ENCODE measurements at regions not wholly inside any gene's neighbourhood (a gene's known extent, or its start where the extent isn't known, plus 50 kb on each side); places are given as distances from the start of the nearest gene placed in this dataset.
A peak's percentile ranks its signal among the peaks of the same experiment; 100 is the strongest.

GRCh38 chr12:71000255-71000654, 79.7 kb upstream of the PTPRR start:
- H3K27me3 ChIP-seq (ENCODE audit: insufficient read depth), result no peaks in the 10 kb centered on the region
- no peaks in the 10 kb centered on the region for H3K4me1 ChIP-seq (ENCODE audit: insufficient read depth)
- ATAC-seq (no peak), DNase-seq (ENCODE audit: low spot score) (no peak)
- H3F3A ChIP-seq (replicated peaks; ENCODE audit: low read depth), result no peaks in the 10 kb centered on the region
- H3K36me3 Mint-ChIP-seq (ENCODE audit: low read depth), result no peaks in the 10 kb centered on the region
- H3K4me3 ChIP-seq, result no peak overlapping the region
- no peak overlapping the region for H3K27ac ChIP-seq (ENCODE audit: low read depth)
- no peaks in the 10 kb centered on the region for H4K20me1 ChIP-seq (replicated peaks; ENCODE audit: insufficient read depth)
- peaks cover 4% of the 10 kb centered on the region; the same call in 1 of the 2 replicates for H3K9me2 ChIP-seq (ENCODE audit: insufficient read depth)
- no peak overlapping the region for H3K4me3 Mint-ChIP-seq
- TF ChIP-seq REST (IDR thresholded peaks at IDR 0.05; ENCODE audit: unreplicated experiment) (no peak), ZNF114 (CRISPR knock-in tag; IDR thresholded peaks at IDR 0.05) (no peak), POLR2AphosphoS5 (IDR thresholded peaks at IDR 0.05; ENCODE audit: low read depth) (no peak), NANOG (IDR thresholded peaks at IDR 0.05; ENCODE audit: borderline replicate concordance) (no peak), EZH2phosphoT487 (IDR thresholded peaks at IDR 0.05; ENCODE audit: unreplicated experiment) (no peak), EZH2 (IDR thresholded peaks at IDR 0.05; ENCODE audit: low read depth, unreplicated experiment) (no peak), CREB1 (CRISPR knock-in tag; IDR thresholded peaks at IDR 0.05; ENCODE audit: low read depth) (no peak), STAT1 (IDR thresholded peaks at IDR 0.05; ENCODE audit: unreplicated experiment) (no peak), JUNB (IDR thresholded peaks at IDR 0.05; ENCODE audit: unreplicated experiment) (no peak)
- TF ChIP-seq, protein P1, sequence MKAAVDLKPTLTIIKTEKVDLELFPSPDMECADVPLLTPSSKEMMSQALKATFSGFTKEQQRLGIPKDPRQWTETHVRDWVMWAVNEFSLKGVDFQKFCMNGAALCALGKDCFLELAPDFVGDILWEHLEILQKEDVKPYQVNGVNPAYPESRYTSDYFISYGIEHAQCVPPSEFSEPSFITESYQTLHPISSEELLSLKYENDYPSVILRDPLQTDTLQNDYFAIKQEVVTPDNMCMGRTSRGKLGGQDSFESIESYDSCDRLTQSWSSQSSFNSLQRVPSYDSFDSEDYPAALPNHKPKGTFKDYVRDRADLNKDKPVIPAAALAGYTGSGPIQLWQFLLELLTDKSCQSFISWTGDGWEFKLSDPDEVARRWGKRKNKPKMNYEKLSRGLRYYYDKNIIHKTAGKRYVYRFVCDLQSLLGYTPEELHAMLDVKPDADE (IDR thresholded peaks at IDR 0.05), result no peak
- TF ChIP-seq, protein P2, sequence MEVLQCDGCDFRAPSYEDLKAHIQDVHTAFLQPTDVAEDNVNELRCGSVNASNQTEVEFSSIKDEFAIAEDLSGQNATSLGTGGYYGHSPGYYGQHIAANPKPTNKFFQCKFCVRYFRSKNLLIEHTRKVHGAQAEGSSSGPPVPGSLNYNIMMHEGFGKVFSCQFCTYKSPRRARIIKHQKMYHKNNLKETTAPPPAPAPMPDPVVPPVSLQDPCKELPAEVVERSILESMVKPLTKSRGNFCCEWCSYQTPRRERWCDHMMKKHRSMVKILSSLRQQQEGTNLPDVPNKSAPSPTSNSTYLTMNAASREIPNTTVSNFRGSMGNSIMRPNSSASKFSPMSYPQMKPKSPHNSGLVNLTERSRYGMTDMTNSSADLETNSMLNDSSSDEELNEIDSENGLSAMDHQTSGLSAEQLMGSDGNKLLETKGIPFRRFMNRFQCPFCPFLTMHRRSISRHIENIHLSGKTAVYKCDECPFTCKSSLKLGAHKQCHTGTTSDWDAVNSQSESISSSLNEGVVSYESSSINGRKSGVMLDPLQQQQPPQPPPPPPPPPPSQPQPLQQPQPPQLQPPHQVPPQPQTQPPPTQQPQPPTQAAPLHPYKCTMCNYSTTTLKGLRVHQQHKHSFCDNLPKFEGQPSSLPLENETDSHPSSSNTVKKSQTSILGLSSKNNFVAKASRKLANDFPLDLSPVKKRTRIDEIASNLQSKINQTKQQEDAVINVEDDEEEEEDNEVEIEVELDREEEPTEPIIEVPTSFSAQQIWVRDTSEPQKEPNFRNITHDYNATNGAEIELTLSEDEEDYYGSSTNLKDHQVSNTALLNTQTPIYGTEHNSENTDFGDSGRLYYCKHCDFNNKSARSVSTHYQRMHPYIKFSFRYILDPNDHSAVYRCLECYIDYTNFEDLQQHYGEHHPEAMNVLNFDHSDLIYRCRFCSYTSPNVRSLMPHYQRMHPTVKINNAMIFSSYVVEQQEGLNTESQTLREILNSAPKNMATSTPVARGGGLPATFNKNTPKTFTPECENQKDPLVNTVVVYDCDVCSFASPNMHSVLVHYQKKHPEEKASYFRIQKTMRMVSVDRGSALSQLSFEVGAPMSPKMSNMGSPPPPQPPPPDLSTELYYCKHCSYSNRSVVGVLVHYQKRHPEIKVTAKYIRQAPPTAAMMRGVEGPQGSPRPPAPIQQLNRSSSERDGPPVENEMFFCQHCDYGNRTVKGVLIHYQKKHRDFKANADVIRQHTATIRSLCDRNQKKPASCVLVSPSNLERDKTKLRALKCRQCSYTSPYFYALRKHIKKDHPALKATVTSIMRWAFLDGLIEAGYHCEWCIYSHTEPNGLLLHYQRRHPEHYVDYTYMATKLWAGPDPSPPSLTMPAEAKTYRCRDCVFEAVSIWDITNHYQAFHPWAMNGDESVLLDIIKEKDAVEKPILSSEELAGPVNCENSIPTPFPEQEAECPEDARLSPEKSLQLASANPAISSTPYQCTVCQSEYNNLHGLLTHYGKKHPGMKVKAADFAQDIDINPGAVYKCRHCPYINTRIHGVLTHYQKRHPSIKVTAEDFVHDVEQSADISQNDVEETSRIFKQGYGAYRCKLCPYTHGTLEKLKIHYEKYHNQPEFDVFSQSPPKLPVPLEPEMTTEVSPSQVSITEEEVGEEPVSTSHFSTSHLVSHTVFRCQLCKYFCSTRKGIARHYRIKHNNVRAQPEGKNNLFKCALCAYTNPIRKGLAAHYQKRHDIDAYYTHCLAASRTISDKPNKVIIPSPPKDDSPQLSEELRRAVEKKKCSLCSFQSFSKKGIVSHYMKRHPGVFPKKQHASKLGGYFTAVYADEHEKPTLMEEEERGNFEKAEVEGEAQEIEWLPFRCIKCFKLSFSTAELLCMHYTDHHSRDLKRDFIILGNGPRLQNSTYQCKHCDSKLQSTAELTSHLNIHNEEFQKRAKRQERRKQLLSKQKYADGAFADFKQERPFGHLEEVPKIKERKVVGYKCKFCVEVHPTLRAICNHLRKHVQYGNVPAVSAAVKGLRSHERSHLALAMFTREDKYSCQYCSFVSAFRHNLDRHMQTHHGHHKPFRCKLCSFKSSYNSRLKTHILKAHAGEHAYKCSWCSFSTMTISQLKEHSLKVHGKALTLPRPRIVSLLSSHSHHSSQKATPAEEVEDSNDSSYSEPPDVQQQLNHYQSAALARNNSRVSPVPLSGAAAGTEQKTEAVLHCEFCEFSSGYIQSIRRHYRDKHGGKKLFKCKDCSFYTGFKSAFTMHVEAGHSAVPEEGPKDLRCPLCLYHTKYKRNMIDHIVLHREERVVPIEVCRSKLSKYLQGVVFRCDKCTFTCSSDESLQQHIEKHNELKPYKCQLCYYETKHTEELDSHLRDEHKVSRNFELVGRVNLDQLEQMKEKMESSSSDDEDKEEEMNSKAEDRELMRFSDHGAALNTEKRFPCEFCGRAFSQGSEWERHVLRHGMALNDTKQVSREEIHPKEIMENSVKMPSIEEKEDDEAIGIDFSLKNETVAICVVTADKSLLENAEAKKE (CRISPR knock-in tag; IDR thresholded peaks at IDR 0.05), result no peak
- TF ChIP-seq, protein P3, sequence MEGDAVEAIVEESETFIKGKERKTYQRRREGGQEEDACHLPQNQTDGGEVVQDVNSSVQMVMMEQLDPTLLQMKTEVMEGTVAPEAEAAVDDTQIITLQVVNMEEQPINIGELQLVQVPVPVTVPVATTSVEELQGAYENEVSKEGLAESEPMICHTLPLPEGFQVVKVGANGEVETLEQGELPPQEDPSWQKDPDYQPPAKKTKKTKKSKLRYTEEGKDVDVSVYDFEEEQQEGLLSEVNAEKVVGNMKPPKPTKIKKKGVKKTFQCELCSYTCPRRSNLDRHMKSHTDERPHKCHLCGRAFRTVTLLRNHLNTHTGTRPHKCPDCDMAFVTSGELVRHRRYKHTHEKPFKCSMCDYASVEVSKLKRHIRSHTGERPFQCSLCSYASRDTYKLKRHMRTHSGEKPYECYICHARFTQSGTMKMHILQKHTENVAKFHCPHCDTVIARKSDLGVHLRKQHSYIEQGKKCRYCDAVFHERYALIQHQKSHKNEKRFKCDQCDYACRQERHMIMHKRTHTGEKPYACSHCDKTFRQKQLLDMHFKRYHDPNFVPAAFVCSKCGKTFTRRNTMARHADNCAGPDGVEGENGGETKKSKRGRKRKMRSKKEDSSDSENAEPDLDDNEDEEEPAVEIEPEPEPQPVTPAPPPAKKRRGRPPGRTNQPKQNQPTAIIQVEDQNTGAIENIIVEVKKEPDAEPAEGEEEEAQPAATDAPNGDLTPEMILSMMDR (conservative IDR thresholded peaks at IDR 0.05; ENCODE audit: low read depth in 2 of 2), result no peak
- H3K79me2 ChIP-seq (replicated peaks; ENCODE audit: insufficient read depth), result no peaks in the 10 kb centered on the region
- H3K9me3 Mint-ChIP-seq, result no peaks in the 10 kb centered on the region; the same call in 2 of the 3 replicates
- no peaks in the 10 kb centered on the region for H3K4me1 Mint-ChIP-seq
- H3K36me3 ChIP-seq (ENCODE audit: insufficient read depth), result no peaks in the 10 kb centered on the region
- H3K27me3 Mint-ChIP-seq (ENCODE audit: insufficient read depth, low read depth, poor library complexity), result no peaks in the 10 kb centered on the region
- H3K27ac Mint-ChIP-seq, result no peak overlapping the region
- H2AFZ ChIP-seq, result peak overlapping the region; percentile 69; the same call in 1 of the 2 replicates
- H3K4me2 ChIP-seq, result no peak overlapping the region
